ENCODE measurements at regions not wholly inside any gene's neighbourhood (a gene's known extent, or its start where the extent isn't known, plus 50 kb on each side); places are given as distances from the start of the nearest gene placed in this dataset.
"Not testable (repeated sequence)": the region's sequence is repeated elsewhere in the genome, so short reads cannot be mapped to it uniquely, and the experiment has no call there.

DNA sequence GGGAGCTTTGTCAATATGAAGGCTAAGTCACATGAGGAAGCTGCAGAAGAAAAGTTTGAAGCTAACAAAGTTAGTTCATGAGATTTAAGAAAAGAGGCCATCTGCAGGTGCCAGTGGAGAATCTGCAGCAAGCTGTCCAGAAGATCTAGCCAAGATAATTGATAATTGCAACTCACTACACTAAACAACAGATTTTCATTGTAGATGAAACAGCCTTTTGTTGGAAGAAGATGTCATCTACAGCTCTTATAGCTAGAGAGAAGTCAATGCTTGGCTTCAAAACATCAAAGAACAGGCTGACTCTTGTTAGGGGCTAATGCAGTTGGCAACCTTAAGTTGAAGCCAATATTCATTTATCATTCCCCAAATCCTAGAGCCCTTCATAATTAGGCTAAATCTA, 83.7 kb downstream of the RIN2 start:
- Histone ChIP-seq H3K36me3 (ENCODE audit: insufficient read depth in 1 of 2, low read depth in 1 of 2) (peaks cover 0 to 11% of the 10 kb centered on the region in 2 donors), H3K4me3 (no peak overlapping the region), H3K4me1 (peaks cover 10% of the 10 kb centered on the region), H3K27ac (no peak overlapping the region), H3K27me3 (ENCODE audit: insufficient read depth in 3 of 3, low read length in 2 of 3) (no peaks in the 10 kb centered on the region), H3K9me3 (no peaks in the 10 kb centered on the region)
- DNase-seq (no peak), ATAC-seq (no peak)
- intact Hi-C loops (cut with DNase I) = no loop called here
- TF ChIP-seq, protein P1, sequence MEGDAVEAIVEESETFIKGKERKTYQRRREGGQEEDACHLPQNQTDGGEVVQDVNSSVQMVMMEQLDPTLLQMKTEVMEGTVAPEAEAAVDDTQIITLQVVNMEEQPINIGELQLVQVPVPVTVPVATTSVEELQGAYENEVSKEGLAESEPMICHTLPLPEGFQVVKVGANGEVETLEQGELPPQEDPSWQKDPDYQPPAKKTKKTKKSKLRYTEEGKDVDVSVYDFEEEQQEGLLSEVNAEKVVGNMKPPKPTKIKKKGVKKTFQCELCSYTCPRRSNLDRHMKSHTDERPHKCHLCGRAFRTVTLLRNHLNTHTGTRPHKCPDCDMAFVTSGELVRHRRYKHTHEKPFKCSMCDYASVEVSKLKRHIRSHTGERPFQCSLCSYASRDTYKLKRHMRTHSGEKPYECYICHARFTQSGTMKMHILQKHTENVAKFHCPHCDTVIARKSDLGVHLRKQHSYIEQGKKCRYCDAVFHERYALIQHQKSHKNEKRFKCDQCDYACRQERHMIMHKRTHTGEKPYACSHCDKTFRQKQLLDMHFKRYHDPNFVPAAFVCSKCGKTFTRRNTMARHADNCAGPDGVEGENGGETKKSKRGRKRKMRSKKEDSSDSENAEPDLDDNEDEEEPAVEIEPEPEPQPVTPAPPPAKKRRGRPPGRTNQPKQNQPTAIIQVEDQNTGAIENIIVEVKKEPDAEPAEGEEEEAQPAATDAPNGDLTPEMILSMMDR (IDR thresholded peaks at IDR 0.05) = no peak

DNA sequence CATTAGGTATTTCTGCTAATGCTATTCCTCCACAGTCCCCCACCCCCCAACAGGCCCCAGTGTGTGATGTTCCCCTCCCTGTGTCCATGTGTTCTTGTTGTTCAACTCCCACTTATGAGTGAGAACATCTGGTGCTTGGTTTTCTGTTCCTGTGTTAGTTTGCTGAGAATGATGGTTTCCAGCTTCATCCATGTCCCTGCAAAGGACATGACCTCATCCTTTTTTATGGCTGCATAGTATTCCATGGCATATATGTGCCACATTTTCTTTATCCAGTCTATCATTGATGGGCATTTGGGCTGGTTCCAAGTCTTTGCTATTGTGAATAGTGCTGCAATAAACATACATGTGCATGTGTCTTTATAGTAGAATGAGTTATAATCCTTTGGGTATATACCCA, 86.8 kb downstream of the RIN2 start:
- Histone ChIP-seq H3K36me3 (ENCODE audit: insufficient read depth in 1 of 2, low read depth in 1 of 2) (peaks cover 0 to 11% of the 10 kb centered on the region in 2 donors), H3K4me1 (peaks cover 11% of the 10 kb centered on the region)
- ATAC-seq; H3K4me3 ChIP-seq; H3K9me3 ChIP-seq; H3K27ac ChIP-seq; H3K27me3 ChIP-seq (ENCODE audit: insufficient read depth in 3 of 3, low read length in 2 of 3); DNase-seq; intact Hi-C loops (cut with DNase I): not testable (repeated sequence)

DNA sequence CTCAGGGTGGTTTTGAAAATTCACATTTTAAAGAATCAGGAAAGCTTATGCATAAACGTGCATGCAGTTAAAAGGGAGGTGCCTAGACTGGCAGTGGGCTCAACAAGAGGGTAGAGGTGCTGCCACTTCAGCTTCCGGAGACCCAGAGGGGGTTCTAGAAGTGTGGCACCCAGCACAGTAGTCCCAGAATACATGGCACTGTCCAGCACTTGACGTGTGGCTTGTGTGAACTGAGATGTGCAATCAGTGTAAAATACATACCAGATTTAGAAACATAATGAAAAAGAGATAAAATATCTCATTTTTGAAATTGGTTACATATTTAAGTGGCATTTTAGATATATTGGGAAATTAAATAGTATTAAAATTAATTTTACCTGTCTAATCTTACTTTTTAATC, 89.3 kb downstream of the RIN2 start:
- 90 to 92% (median 92%) methylated on average over 3 of the region's 3 CpGs for WGBS, 3 donors
- TF ChIP-seq, protein P1 (IDR thresholded peaks at IDR 0.05) = no peak
- DNase-seq (no peak), ATAC-seq (no peak)
- Histone ChIP-seq H3K27me3 (ENCODE audit: insufficient read depth in 3 of 3, low read length in 2 of 3) (no peaks in the 10 kb centered on the region), H3K27ac (no peak overlapping the region), H3K9me3 (no peaks in the 10 kb centered on the region), H3K4me3 (no peak overlapping the region), H3K36me3 (ENCODE audit: insufficient read depth in 1 of 2, low read depth in 1 of 2) (no peaks in the 10 kb centered on the region), H3K4me1 (peaks cover 16% of the 10 kb centered on the region)
- intact Hi-C loops (cut with DNase I) = no loop called here

DNA sequence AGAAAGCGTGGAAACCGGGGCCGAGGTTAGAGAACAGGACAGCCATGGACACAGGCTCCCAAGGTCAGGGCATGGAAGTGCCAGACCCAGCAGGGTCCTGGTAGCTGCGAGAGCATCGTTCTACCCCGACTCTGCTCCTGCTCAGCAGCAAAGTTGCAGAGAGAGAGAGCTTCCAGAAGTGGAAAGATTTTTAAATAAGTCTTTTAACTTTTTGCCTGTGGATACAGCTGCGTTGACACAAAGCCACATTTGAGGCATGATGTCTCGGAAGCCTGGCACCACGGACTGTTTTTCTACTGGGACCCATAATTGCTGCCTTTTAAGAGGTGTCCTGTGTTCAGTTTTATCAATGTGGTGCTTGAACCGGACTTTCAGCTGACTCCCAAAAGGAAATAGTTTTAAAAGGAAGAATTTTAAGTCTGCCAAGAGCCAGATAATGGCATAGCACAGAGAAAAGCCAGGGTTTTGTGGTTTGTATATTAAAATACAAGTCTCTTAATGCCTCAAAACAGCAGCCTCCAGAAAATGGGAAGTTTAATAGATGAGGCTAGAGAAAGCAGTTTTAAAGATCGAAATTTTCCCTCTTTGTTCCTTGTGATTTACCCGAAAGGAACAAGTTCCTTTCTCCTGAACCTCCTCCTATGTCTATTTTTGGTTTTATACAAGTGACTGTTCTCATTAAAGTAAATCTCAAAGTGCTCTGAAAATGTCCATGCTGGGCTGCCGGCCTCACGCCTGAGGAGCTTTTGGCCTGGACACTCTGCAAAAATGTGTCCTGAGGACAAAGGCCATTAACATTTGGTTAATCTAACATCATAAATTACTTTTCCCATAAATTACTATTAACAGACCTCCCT, 91.5 kb downstream of the RIN2 start:
- TF ChIP-seq, protein P1 (IDR thresholded peaks at IDR 0.05) = no peak
- Histone ChIP-seq H3K36me3 (ENCODE audit: insufficient read depth in 1 of 2, low read depth in 1 of 2) (no peaks in the 10 kb centered on the region), H3K27ac (peak overlapping the region; percentile 50), H3K9me3 (no peaks in the 10 kb centered on the region), H3K27me3 (ENCODE audit: insufficient read depth in 3 of 3, low read length in 2 of 3) (no peaks in the 10 kb centered on the region), H3K4me3 (peak overlapping the region; percentile 11), H3K4me1 (peaks cover 16% of the 10 kb centered on the region)
- intact Hi-C loops (cut with DNase I) = no loop called here
- 43 to 52% (median 48%) methylated on average over 14 of the region's 14 CpGs for WGBS, 3 donors
- DNase-seq (no peak), ATAC-seq (no peak)

DNA sequence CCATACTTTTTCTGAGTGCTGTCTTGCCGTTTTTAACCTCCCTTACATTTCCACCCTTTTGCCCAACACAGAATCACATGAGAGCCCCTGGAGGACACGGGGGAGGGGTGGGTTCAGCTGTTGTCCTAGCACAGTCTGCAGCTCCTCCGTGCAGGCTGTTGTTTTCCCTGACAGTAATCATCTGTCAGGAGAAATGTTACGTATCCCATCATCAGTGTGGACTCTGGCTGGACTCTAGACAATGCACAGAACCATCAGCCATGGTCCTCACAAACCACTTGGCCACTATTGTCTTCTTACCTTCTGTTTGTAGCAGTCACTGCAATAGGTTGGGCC, 92.1 kb downstream of the RIN2 start:
- no peaks in the 10 kb centered on the region for H3K36me3 ChIP-seq (ENCODE audit: insufficient read depth in 1 of 2, low read depth in 1 of 2)
- 36 to 52% (median 40%) methylated on average over 4 of the region's 4 CpGs for WGBS, 3 donors
- H3K9me3 ChIP-seq = no peaks in the 10 kb centered on the region
- no peaks in the 10 kb centered on the region for H3K27me3 ChIP-seq (ENCODE audit: insufficient read depth in 3 of 3, low read length in 2 of 3)
- peaks cover 16% of the 10 kb centered on the region for H3K4me1 ChIP-seq
- ATAC-seq (no peak), DNase-seq (no peak)
- no peak overlapping the region for H3K4me3 ChIP-seq
- peak overlapping the region; percentile 50 for H3K27ac ChIP-seq
- TF ChIP-seq, protein P1 (IDR thresholded peaks at IDR 0.05) = no peak
- intact Hi-C loops (cut with DNase I) = no loop called here

Data from psoas muscle (tissue), 7 donors.